Loucy (cell line): ENCODE measurements at regions not wholly inside any gene's neighbourhood (a gene's known extent, or its start where the extent isn't known, plus 50 kb on each side); places are given as distances from the start of the nearest gene placed in this dataset.

ENCODE experiments used
- CTCF ChIP-seq: fragments of 200-600 bp; sonication (generic); conservative IDR thresholded peaks from 2 replicates; pipeline ENCODE4 v1.5.1; 2014; ENCODE audit warnings: mild to moderate bottlenecking, antibody characterized with exemption, low read length
- EZH2phosphoT487 ChIP-seq: fragments of 200-600 bp; IDR thresholded peaks from 2 replicates; pipeline ENCODE4 v1.6.1; 2018; ENCODE audit warnings: antibody characterized with exemption, mild to moderate bottlenecking, moderate library complexity, borderline replicate concordance

- no peak for TF ChIP-seq CTCF
- TF ChIP-seq EZH2phosphoT487 = no peak
Measured at GRCh38 chr5:120738568-120738967, 274.5 kb downstream of the PRR16 start.
